Right cardiac atrium (tissue), 5 donors: ENCODE measurements at regions not wholly inside any gene's neighbourhood (a gene's known extent, or its start where the extent isn't known, plus 50 kb on each side); places are given as distances from the start of the nearest gene placed in this dataset.
"Not testable (repeated sequence)": the region's sequence is repeated elsewhere in the genome, so short reads cannot be mapped to it uniquely, and the experiment has no call there.

ENCODE experiments used
- ATAC-seq, 2 donors: fragments of 200-7000 bp; cut with Tn5 transposase; one replicate each; pipeline versions ENCODE4 v1.8.0 to v1.9.1; 2020; ENCODE audit warnings: moderate library complexity in 2 of 2, mild to moderate bottlenecking in 1 of 2
- DNase-seq, 3 donors: peaks; one replicate each; pipeline ENCODE4 v3.0.0-alpha.2; 2020
- H3K27ac ChIP-seq: one replicate; pipeline ENCODE4 v1.5.1; 2013; ENCODE audit warnings: mild to moderate bottlenecking, low read length, control low read depth, moderate library complexity
- H3K27me3 ChIP-seq: one replicate; pipeline ENCODE4 v1.6.1; 2013; ENCODE audit not compliant: control insufficient read depth, insufficient read depth
- H3K4me1 ChIP-seq: one replicate; pipeline ENCODE4 v1.6.1; 2013; ENCODE audit warnings: low read length; ENCODE audit not compliant: control insufficient read depth, insufficient read depth
- H3K4me3 ChIP-seq: one replicate; pipeline ENCODE4 v1.5.1; 2013; ENCODE audit warnings: low read length, control low read depth
- H3K9me3 ChIP-seq: one replicate; pipeline ENCODE4 v1.6.1; 2013; ENCODE audit warnings: low read length; ENCODE audit not compliant: control insufficient read depth
- WGBS: extraction: QIAGEN DNeasy Blood & Tissue Kit; methylation state at CpG from one replicate; pipeline ENCODE4 v1.1.7; 2013; 5-methylcytosine and 5-hydroxymethylcytosine counted together
- intact Hi-C, 4 donors: fragments of 100-400 bp; cut with DNase I; formaldehyde crosslinking; loops; one replicate each; pipeline versions ENCODE4 v1.11.0 to v1.14.0; 2022 to 2023
- donor health status: healthy with polysubstance abuse.
- donor health status: DM: no; HTN: yes; CAD: no.
- donor health status: DM: no; HTN: no; CAD: no.
- donor health status: DM: no; HTN: yes; CAD: no; lungs with severe emphysema.
- donor health status: DM: yes; HTN: yes; CAD: no.

- Histone ChIP-seq H3K27me3 (no peaks in the 10 kb centered on the region), H3K4me1 (no peaks in the 10 kb centered on the region), H3K9me3 (no peaks in the 10 kb centered on the region), H3K4me3 (no peak overlapping the region), H3K27ac (no peak overlapping the region)
- DNase-seq (no peak), ATAC-seq (no peak)
- WGBS = 80% methylated on average over 1 of the region's 1 CpG
- intact Hi-C loops = no loop called here
Measured at GRCh38 chrX:95956745-95957144, 727.9 kb upstream of the DIAPH2 start.

GRCh38 chrX:95973456-95974095 is 711.1 kb upstream of the DIAPH2 start:
- intact Hi-C loops, H3K27me3 ChIP-seq, DNase-seq, H3K4me1 ChIP-seq, H3K27ac ChIP-seq, ATAC-seq, H3K9me3 ChIP-seq, H3K4me3 ChIP-seq: not testable (repeated sequence)
- 76% methylated on average over 9 of the region's 9 CpGs for WGBS

DNA sequence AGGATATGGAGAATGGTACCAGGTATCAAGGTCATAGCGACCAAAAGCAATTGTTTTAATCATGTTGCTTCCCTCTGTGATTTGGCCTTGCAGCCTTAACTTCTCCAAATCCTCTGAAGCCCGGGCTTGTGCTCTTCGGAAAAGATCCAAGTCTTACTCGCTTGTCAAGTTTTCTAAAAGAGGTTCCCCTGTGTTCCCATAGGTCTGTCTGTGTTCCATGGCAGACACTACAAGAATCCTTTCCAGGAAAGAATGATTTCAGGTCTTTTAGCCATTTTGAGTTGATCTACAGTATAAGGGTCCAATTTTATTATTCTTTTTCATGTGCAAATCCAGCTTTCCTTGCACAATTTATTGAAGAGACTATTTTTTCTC is 710.6 kb upstream of the DIAPH2 start:
- ATAC-seq (no peak), DNase-seq (no peak)
- Histone ChIP-seq H3K9me3 (no peaks in the 10 kb centered on the region), H3K4me3 (no peak overlapping the region), H3K4me1 (no peaks in the 10 kb centered on the region), H3K27me3 (no peaks in the 10 kb centered on the region), H3K27ac (no peak overlapping the region)
- intact Hi-C loops = no loop called here
- WGBS = 79% methylated on average over 4 of the region's 4 CpGs

- ATAC-seq (no peak), DNase-seq (no peak)
- no peaks in the 10 kb centered on the region for H3K27me3 ChIP-seq
- no peaks in the 10 kb centered on the region for H3K9me3 ChIP-seq
- H3K4me1 ChIP-seq = no peaks in the 10 kb centered on the region
- intact Hi-C loops = no loop called here
- H3K27ac ChIP-seq = no peak overlapping the region
- WGBS = 92% methylated on average over 5 of the region's 5 CpGs
- H3K4me3 ChIP-seq = no peak overlapping the region
Measured at GRCh38 chrX:95974890-95975289, 709.8 kb upstream of the DIAPH2 start.

DNA sequence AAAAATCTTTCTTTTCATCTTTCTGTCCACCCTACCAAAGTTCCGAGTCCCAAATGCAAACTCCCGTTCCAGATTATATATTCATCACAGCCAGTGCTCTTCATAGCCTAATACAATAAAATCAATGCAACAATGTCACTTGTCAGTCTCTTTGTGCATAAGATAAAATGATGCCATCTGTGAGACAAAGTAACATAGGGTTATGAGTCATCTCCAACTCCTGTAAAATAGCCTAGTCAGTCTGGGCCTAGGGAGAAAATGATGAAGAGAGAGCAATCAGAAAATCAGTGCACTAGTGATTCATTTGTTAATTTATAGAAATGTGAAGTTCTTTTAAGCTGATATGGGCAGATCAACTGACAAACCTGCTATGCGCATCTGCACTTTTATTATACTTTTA is 689.1 kb upstream of the DIAPH2 start:
- no peaks in the 10 kb centered on the region for H3K9me3 ChIP-seq
- DNase-seq (no peak), ATAC-seq (no peak)
- intact Hi-C loops = no loop called here
- H3K27me3 ChIP-seq = no peaks in the 10 kb centered on the region
- no peak overlapping the region for H3K27ac ChIP-seq
- no peak overlapping the region for H3K4me3 ChIP-seq
- H3K4me1 ChIP-seq = no peaks in the 10 kb centered on the region
- 92% methylated on average over 3 of the region's 3 CpGs for WGBS

DNA sequence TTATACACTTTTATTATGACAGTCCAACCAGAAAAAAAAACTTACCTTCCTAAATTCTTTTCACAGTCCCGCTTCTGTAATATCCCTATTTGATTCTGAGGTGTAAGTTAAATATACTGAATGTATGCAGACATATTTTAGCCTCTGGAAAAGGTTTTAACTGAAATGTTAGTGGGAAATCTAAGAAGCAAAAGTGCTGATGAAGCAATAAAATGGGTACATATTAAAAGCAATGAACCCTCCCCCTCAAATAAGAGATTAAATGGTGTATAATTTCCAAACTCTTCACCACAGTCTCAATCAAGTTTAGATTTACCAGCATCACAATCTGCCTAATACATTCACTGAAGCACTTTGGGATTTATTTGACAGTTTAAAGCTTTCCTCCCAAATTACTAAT is 688.3 kb upstream of the DIAPH2 start:
- no peak for ATAC-seq
- H3K27me3 ChIP-seq = no peaks in the 10 kb centered on the region
- H3K27ac ChIP-seq = no peak overlapping the region
- H3K4me3 ChIP-seq = no peak overlapping the region
- H3K9me3 ChIP-seq = no peaks in the 10 kb centered on the region
- WGBS = 75% methylated on average over 1 of the region's 1 CpG
- no peak for DNase-seq
- intact Hi-C loops = no loop called here
- no peaks in the 10 kb centered on the region for H3K4me1 ChIP-seq

- 32% methylated on average over 5 of the region's 5 CpGs for WGBS
- no peak for DNase-seq
- H3K9me3 ChIP-seq = no peaks in the 10 kb centered on the region
- no peak for ATAC-seq
- intact Hi-C loops = no loop called here
- no peak overlapping the region for H3K27ac ChIP-seq
- H3K4me3 ChIP-seq = no peak overlapping the region
- H3K4me1 ChIP-seq = no peaks in the 10 kb centered on the region
- H3K27me3 ChIP-seq = no peaks in the 10 kb centered on the region
Measured at GRCh38 chrX:96002431-96002830, 682.2 kb upstream of the DIAPH2 start.

GRCh38 chrX:96004386-96004785 is 680.3 kb upstream of the DIAPH2 start:
- DNase-seq = no peak
- no peaks in the 10 kb centered on the region for H3K27me3 ChIP-seq
- intact Hi-C loops = no loop called here
- no peaks in the 10 kb centered on the region for H3K9me3 ChIP-seq
- 74% methylated on average over 2 of the region's 2 CpGs for WGBS
- no peak overlapping the region for H3K4me3 ChIP-seq
- H3K27ac ChIP-seq = no peak overlapping the region
- H3K4me1 ChIP-seq = no peaks in the 10 kb centered on the region
- ATAC-seq = no peak

DNA sequence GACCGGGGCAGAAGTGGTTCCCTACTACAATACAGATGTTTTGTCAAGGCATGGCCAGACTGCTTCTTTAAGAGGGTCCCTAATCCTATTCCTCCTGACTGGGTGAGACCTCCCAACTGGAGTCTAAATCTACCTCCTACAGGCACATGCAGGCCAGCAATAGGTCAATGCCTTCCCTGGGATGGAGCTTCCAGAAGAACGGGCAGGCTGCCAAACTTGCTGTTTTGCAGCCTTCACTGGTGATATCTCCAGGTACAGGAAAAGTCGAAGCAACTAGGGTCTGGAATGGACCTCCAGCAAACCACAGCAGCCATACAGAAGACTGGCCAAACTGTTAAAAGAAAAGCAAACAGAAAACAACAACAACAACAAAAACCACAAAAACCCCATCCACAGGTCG is 678.4 kb upstream of the DIAPH2 start:
- H3K9me3 ChIP-seq = no peaks in the 10 kb centered on the region
- DNase-seq (no peak), ATAC-seq (no peak)
- WGBS = 76% methylated on average over 4 of the region's 4 CpGs
- H3K27ac ChIP-seq = no peak overlapping the region
- no peaks in the 10 kb centered on the region for H3K27me3 ChIP-seq
- no peak overlapping the region for H3K4me3 ChIP-seq
- no peaks in the 10 kb centered on the region for H3K4me1 ChIP-seq
- intact Hi-C loops = no loop called here

DNA sequence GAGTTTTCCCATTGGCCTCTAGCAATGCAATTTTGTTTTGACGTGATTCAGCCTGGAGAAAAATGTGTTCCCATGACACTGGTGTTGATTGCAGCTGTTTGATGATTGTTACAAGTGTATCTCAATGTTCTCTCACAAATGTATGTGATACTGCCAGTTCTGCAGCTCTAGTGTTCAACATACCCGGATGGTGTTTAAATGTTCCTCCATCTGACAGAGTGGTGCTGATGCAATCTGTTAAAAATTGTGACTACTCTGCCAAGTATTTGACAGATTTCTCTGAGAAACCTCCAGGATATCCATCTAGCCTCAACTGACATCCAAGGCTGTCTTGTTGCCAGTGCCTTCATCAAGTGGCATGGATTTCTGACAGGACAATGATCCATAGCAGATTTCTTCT is 657.2 kb upstream of the DIAPH2 start:
- WGBS = 44% methylated on average over 2 of the region's 2 CpGs
- ATAC-seq = peak; percentile 69 to 93
- no peaks in the 10 kb centered on the region for H3K4me1 ChIP-seq
- no peak overlapping the region for H3K4me3 ChIP-seq
- no peak for DNase-seq
- no peaks in the 10 kb centered on the region for H3K9me3 ChIP-seq
- H3K27me3 ChIP-seq = no peaks in the 10 kb centered on the region
- intact Hi-C loops = no loop called here
- no peak overlapping the region for H3K27ac ChIP-seq

DNA sequence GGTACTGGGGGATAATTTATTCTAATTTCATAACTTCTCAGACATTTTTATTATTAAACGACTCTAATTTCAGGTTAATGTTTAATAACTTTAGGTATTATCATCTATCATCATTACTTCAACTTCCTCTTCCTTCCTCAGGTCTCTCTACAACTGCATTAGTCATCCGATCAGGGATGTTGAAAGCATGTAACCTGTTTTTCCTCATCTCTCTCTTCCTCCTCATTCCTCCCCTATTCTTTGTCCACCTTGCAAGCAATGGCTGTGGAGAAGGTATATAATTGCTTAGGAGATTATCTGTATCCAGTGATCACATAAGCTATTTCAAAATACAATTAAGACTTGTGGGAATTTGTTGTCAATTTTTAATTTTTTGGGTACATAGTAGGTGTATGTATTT is 632.6 kb upstream of the DIAPH2 start:
- 75% methylated on average over 2 of the region's 2 CpGs for WGBS
- Histone ChIP-seq H3K4me3 (no peak overlapping the region), H3K4me1 (no peaks in the 10 kb centered on the region), H3K27me3 (no peaks in the 10 kb centered on the region), H3K27ac (no peak overlapping the region), H3K9me3 (no peaks in the 10 kb centered on the region)
- intact Hi-C loops = no loop called here
- ATAC-seq (no peak), DNase-seq (no peak)

- ATAC-seq (no peak), DNase-seq (no peak)
- Histone ChIP-seq H3K4me3 (no peak overlapping the region), H3K9me3 (no peaks in the 10 kb centered on the region), H3K27ac (no peak overlapping the region), H3K27me3 (no peaks in the 10 kb centered on the region), H3K4me1 (no peaks in the 10 kb centered on the region)
- intact Hi-C loops = no loop called here
Measured at GRCh38 chrX:96081891-96082290, 602.8 kb upstream of the DIAPH2 start.
